GM23338 (cell line): ENCODE measurements at regions not wholly inside any gene's neighbourhood (a gene's known extent, or its start where the extent isn't known, plus 50 kb on each side); places are given as distances from the start of the nearest gene placed in this dataset.

Source experiments
- ATAC-seq: fragments of 200-7000 bp; cut with Tn5 transposase; 3 replicates; pipeline ENCODE4 v1.9.1; 2020
- DNase-seq: peaks from one replicate; pipeline ENCODE4 v3.0.0-alpha.2; 2015; ENCODE audit warnings: low spot score
- H2AFZ ChIP-seq: fragments of 200-600 bp; sonication (generic); 2 replicates; pipeline ENCODE4 v1.8.0; 2016; ENCODE audit warnings: antibody characterized with exemption, mild to moderate bottlenecking, moderate library complexity
- H3F3A ChIP-seq: fragments of 200-600 bp; sonication (generic); replicated peaks from 2 replicates; pipeline ENCODE4 v1.8.0; 2017; ENCODE audit warnings: antibody characterized with exemption, mixed run types, low read depth
- H3K27ac ChIP-seq: fragments of 200-600 bp; sonication (generic); 2 replicates; pipeline ENCODE4 v1.6.1; 2016; ENCODE audit warnings: low read depth
- H3K27me3 ChIP-seq: fragments of 200-600 bp; sonication (generic); 2 replicates; pipeline ENCODE4 v1.8.0; 2016; ENCODE audit warnings: mild to moderate bottlenecking, mixed run types, moderate library complexity; ENCODE audit not compliant: insufficient read depth
- H3K36me3 ChIP-seq: fragments of 200-600 bp; sonication (generic); 2 replicates; pipeline ENCODE4 v1.8.0; 2016; ENCODE audit warnings: mild to moderate bottlenecking; ENCODE audit not compliant: insufficient read depth
- H3K4me1 ChIP-seq: fragments of 200-600 bp; sonication (generic); 2 replicates; pipeline ENCODE4 v1.8.0; 2016; ENCODE audit warnings: mild to moderate bottlenecking, moderate library complexity; ENCODE audit not compliant: insufficient read depth
- H3K4me2 ChIP-seq: fragments of 200-600 bp; sonication (generic); 2 replicates; pipeline ENCODE4 v1.7.1; 2017; ENCODE audit warnings: mixed run types
- H3K4me3 ChIP-seq: fragments of 200-600 bp; sonication (generic); 2 replicates; pipeline ENCODE4 v1.6.1; 2016; ENCODE audit warnings: mixed run types
- H3K79me2 ChIP-seq: fragments of 200-600 bp; sonication (generic); replicated peaks from 2 replicates; pipeline ENCODE4 v1.8.0; 2017; ENCODE audit warnings: mild to moderate bottlenecking; ENCODE audit not compliant: insufficient read depth
- H3K9me2 ChIP-seq: fragments of 200-600 bp; sonication (generic); 2 replicates; pipeline ENCODE4 v1.8.0; 2017; ENCODE audit not compliant: insufficient read depth
- H4K20me1 ChIP-seq: fragments of 200-600 bp; sonication (generic); replicated peaks from 2 replicates; pipeline ENCODE4 v1.8.0; 2017; ENCODE audit warnings: mild to moderate bottlenecking; ENCODE audit not compliant: insufficient read depth
- H3K27ac Mint-ChIP-seq: 2 replicates; pipeline ENCODE4 v1.8.0; 2020; ENCODE audit warnings: inconsistent platforms, mild to moderate bottlenecking, moderate library complexity, mixed read lengths
- H3K27me3 Mint-ChIP-seq: 3 replicates; pipeline ENCODE4 v1.8.0; 2022; ENCODE audit warnings: low read depth, mild to moderate bottlenecking, moderate library complexity, mixed read lengths, inconsistent platforms; ENCODE audit not compliant: insufficient read depth, poor library complexity
- H3K36me3 Mint-ChIP-seq: 3 replicates; pipeline ENCODE4 v1.8.0; 2021; ENCODE audit warnings: low read depth, mild to moderate bottlenecking, inconsistent platforms, moderate library complexity, mixed read lengths
- H3K4me1 Mint-ChIP-seq: 3 replicates; pipeline ENCODE4 v1.8.0; 2020; ENCODE audit warnings: mild to moderate bottlenecking, inconsistent platforms, mixed read lengths
- H3K4me3 Mint-ChIP-seq: 3 replicates; pipeline ENCODE4 v1.8.0; 2021; ENCODE audit warnings: moderate library complexity, mild to moderate bottlenecking, inconsistent platforms, mixed read lengths
- H3K9me3 Mint-ChIP-seq: 3 replicates; pipeline ENCODE4 v1.8.0; 2020; ENCODE audit warnings: moderate library complexity, mild to moderate bottlenecking, inconsistent platforms, mixed read lengths
- ETS1 ChIP-seq: IDR thresholded peaks from 2 replicates; pipeline ENCODE4 v1.6.1; 2016; ENCODE audit warnings: antibody characterized with exemption
- JUNB ChIP-seq: IDR thresholded peaks from one replicate; pipeline ENCODE4 v1.6.1; 2016; ENCODE audit warnings: antibody characterized with exemption; ENCODE audit not compliant: unreplicated experiment
- ZNF114 ChIP-seq: fragments of 250-450 bp; sonication (Bioruptor Pico); IDR thresholded peaks from 2 replicates; pipeline ENCODE4 v1.5.0; 2020; ENCODE audit warnings: mild to moderate bottlenecking, moderate library complexity
- ZNF462 ChIP-seq: fragments of 250-450 bp; sonication (Bioruptor Pico); IDR thresholded peaks from 2 replicates; pipeline ENCODE4 v1.5.0; 2020; ENCODE audit warnings: mild to moderate bottlenecking, moderate library complexity

- TF ChIP-seq ZNF462 (CRISPR knock-in tag) = no peak
- TF ChIP-seq JUNB = no peak
- no peak for TF ChIP-seq ZNF114 (CRISPR knock-in tag)
- no peak for TF ChIP-seq ETS1
These were observed 477.5 kb downstream of the RMST start (continued) for GRCh38 chr12:97940105-97940504.

- no peak overlapping the region for H2AFZ ChIP-seq
- ATAC-seq (peak; percentile 42), DNase-seq (peak; percentile 61)
- H3K4me2 ChIP-seq = no peak overlapping the region
- no peaks in the 10 kb centered on the region for H3K36me3 Mint-ChIP-seq
- no peaks in the 10 kb centered on the region for H3K27me3 ChIP-seq
- no peaks in the 10 kb centered on the region for H3K36me3 ChIP-seq
- peaks cover 4% of the 10 kb centered on the region; the same call in 1 of the 2 replicates for H3K9me2 ChIP-seq
- H3K4me1 Mint-ChIP-seq = peaks cover 7% of the 10 kb centered on the region
- no peaks in the 10 kb centered on the region for H3K79me2 ChIP-seq
- no peak overlapping the region for H3K27ac ChIP-seq
- H3K4me3 ChIP-seq = no peak overlapping the region
- H3K4me1 ChIP-seq = peaks cover 5% of the 10 kb centered on the region; the same call in 1 of the 2 replicates
- H3K27ac Mint-ChIP-seq = no peak overlapping the region
- H3F3A ChIP-seq = no peaks in the 10 kb centered on the region
- no peaks in the 10 kb centered on the region for H3K27me3 Mint-ChIP-seq
- H3K9me3 Mint-ChIP-seq = no peaks in the 10 kb centered on the region; the same call in 1 of the 3 replicates
- H3K4me3 Mint-ChIP-seq = no peak overlapping the region
- no peaks in the 10 kb centered on the region for H4K20me1 ChIP-seq
- no peak for TF ChIP-seq ZNF462 (CRISPR knock-in tag)
- no peak for TF ChIP-seq ETS1
- TF ChIP-seq JUNB = no peak
These were observed 478.0 kb downstream of the RMST start for GRCh38 chr12:97940629-97941028.
